HEK293 (cell line): ENCODE measurements at regions not wholly inside any gene's neighbourhood (a gene's known extent, or its start where the extent isn't known, plus 50 kb on each side); places are given as distances from the start of the nearest gene placed in this dataset.

Experiments
- CTCF ChIA-PET: fragments of 350-600 bp; formaldehyde crosslinking; extraction: SDS; loops from one replicate; lab custom pipeline; 2021; ENCODE audit warnings: antibody characterized with exemption; lab: Yijun Ruan, JAX
- POLR2A ChIA-PET: fragments of 300-600 bp; formaldehyde crosslinking; extraction: SDS; loops from one replicate; lab custom pipeline; 2020; ENCODE audit warnings: antibody characterized with exemption, inconsistent platforms; lab: Yijun Ruan, JAX
- H3K27ac ChIP-seq: fragments of 200-500 bp; sonication (Bioruptor generic); 2 replicates; pipeline ENCODE4 v1.5.1; 2014; ENCODE audit warnings: low read depth, low read length, control low read depth, inconsistent platforms; ENCODE audit errors: extremely low read depth
- H3K36me3 ChIP-seq, 2 experiments: fragments of 200-500 bp in 1 of 2; sonication (Bioruptor generic) in 1 of 2; 1 replicate in 1 of 2; 2 replicates in 1 of 2; pipeline ENCODE4 v1.5.1; 2014 to 2017; ENCODE audit warnings: inconsistent platforms in 2 of 2, low read length in 2 of 2; ENCODE audit not compliant: control insufficient read depth in 2 of 2, insufficient read depth in 1 of 2
- H3K4me1 ChIP-seq: fragments of 200-500 bp; sonication (Bioruptor generic); 2 replicates; pipeline ENCODE4 v1.5.1; 2014; ENCODE audit warnings: mild to moderate bottlenecking, low read length, inconsistent platforms; ENCODE audit not compliant: control insufficient read depth, insufficient read depth
- H3K4me3 ChIP-seq: 2 replicates; pipeline ENCODE4 v1.5.1; 2011; ENCODE audit warnings: low read depth, mild to moderate bottlenecking, control low read depth, low read length, moderate library complexity
- H3K9me3 ChIP-seq: fragments of 200-500 bp; sonication (Bioruptor generic); 2 replicates; pipeline ENCODE4 v1.5.1; 2014; ENCODE audit warnings: low read depth, low read length, inconsistent platforms; ENCODE audit not compliant: control insufficient read depth, insufficient read depth
- BCL11B ChIP-seq: fragments of 450-650 bp; formaldehyde crosslinking; IDR thresholded peaks from 2 replicates; pipeline ENCODE4 v1.5.1; 2016; ENCODE audit warnings: low read depth, missing biosample characterization, missing genetic modification characterization
- EGR2 ChIP-seq: fragments of 450-650 bp; formaldehyde crosslinking; IDR thresholded peaks from 2 replicates; pipeline ENCODE4 v1.5.1; 2016; ENCODE audit warnings: low read depth, missing biosample characterization, missing genetic modification characterization
- ZBTB8A ChIP-seq: fragments of 450-650 bp; formaldehyde crosslinking; IDR thresholded peaks from 2 replicates; pipeline ENCODE4 v1.5.1; 2016; ENCODE audit warnings: missing biosample characterization, missing genetic modification characterization
- ZNF10 ChIP-seq: fragments of 450-650 bp; formaldehyde crosslinking; IDR thresholded peaks from 2 replicates; pipeline ENCODE4 v1.5.1; 2017; ENCODE audit warnings: missing biosample characterization, missing genetic modification characterization
- ZNF112 ChIP-seq: fragments of 450-650 bp; formaldehyde crosslinking; IDR thresholded peaks from 2 replicates; pipeline ENCODE4 v1.5.0; 2017; ENCODE audit warnings: missing biosample characterization, missing genetic modification characterization
- ZNF416 ChIP-seq: fragments of 450-650 bp; formaldehyde crosslinking; IDR thresholded peaks from 2 replicates; pipeline ENCODE4 v1.5.1; 2016; ENCODE audit warnings: missing biosample characterization, missing genetic modification characterization
- ZNF433 ChIP-seq: fragments of 450-650 bp; formaldehyde crosslinking; IDR thresholded peaks from 2 replicates; pipeline ENCODE4 v1.5.1; 2016; ENCODE audit warnings: missing biosample characterization, missing genetic modification characterization, low read depth
- ZNF48 ChIP-seq: fragments of 450-650 bp; formaldehyde crosslinking; IDR thresholded peaks from 2 replicates; pipeline ENCODE4 v1.5.1; 2016; ENCODE audit warnings: missing biosample characterization, missing genetic modification characterization
- ZNF555 ChIP-seq: fragments of 450-650 bp; formaldehyde crosslinking; conservative IDR thresholded peaks from 2 replicates; pipeline ENCODE4 v1.5.1; 2017; ENCODE audit warnings: missing biosample characterization, mild to moderate bottlenecking, missing genetic modification characterization, inconsistent platforms
- ZNF585B ChIP-seq: fragments of 450-650 bp; formaldehyde crosslinking; IDR thresholded peaks from 2 replicates; pipeline ENCODE4 v1.5.1; 2016; ENCODE audit warnings: missing biosample characterization, missing genetic modification characterization
- ZNF596 ChIP-seq: fragments of 450-650 bp; IDR thresholded peaks from 2 replicates; pipeline ENCODE4 v1.5.0; 2018; ENCODE audit warnings: missing biosample characterization, mild to moderate bottlenecking, missing genetic modification characterization, moderate library complexity
- ZNF654 ChIP-seq: fragments of 450-650 bp; formaldehyde crosslinking; IDR thresholded peaks from 2 replicates; pipeline ENCODE4 v1.5.1; 2016; ENCODE audit warnings: low read depth, missing biosample characterization, missing genetic modification characterization
- ZNF837 ChIP-seq: fragments of 450-650 bp; formaldehyde crosslinking; IDR thresholded peaks from 2 replicates; pipeline ENCODE4 v1.5.1; 2016; ENCODE audit warnings: missing biosample characterization, missing genetic modification characterization
- ZNF843 ChIP-seq: fragments of 450-650 bp; formaldehyde crosslinking; IDR thresholded peaks from 2 replicates; pipeline ENCODE4 v1.5.1; 2016; ENCODE audit warnings: missing biosample characterization, missing genetic modification characterization
- ZSCAN23 ChIP-seq: fragments of 450-650 bp; formaldehyde crosslinking; IDR thresholded peaks from 2 replicates; pipeline ENCODE4 v1.5.1; 2016; ENCODE audit warnings: missing biosample characterization, missing genetic modification characterization
- TF ChIP-seq, protein P1 (sequence below): fragments of 450-650 bp; formaldehyde crosslinking; IDR thresholded peaks from 2 replicates; pipeline ENCODE4 v1.5.1; 2016; ENCODE audit warnings: missing biosample characterization, missing genetic modification characterization
- TF ChIP-seq, protein P2 (sequence below): fragments of 450-650 bp; formaldehyde crosslinking; IDR thresholded peaks from 2 replicates; pipeline ENCODE4 v1.5.1; 2016; ENCODE audit warnings: missing biosample characterization, missing genetic modification characterization
- TF ChIP-seq, protein P3 (sequence below): fragments of 450-650 bp; formaldehyde crosslinking; IDR thresholded peaks from 2 replicates; pipeline ENCODE4 v1.5.1; 2016; ENCODE audit warnings: missing biosample characterization, missing genetic modification characterization
- TF ChIP-seq, protein P4 (sequence below): fragments of 450-650 bp; formaldehyde crosslinking; IDR thresholded peaks from 2 replicates; pipeline ENCODE4 v1.5.1; 2017; ENCODE audit warnings: missing biosample characterization, missing genetic modification characterization

DNA sequence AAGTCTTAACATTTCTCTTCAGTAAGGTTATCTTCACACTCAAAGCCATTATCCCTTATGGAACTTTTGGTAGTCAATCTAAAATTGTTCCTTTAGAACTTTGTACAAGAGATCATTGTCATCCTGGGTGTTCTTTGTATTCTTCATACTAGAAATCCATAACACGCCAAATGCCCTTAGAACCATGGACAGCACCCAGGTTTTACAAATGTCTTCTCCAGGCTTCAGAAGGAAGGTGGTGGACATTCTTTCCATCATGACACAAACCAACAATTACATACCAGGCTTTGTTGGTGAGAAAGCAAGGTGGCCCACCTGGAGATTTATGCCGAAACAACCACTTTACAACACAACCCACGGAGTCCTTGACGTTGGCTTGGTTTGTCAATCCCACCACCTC, 365.6 kb upstream of the TBX3 start:
- no peak overlapping the region for H3K4me3 ChIP-seq
- TF ChIP-seq, protein P1, sequence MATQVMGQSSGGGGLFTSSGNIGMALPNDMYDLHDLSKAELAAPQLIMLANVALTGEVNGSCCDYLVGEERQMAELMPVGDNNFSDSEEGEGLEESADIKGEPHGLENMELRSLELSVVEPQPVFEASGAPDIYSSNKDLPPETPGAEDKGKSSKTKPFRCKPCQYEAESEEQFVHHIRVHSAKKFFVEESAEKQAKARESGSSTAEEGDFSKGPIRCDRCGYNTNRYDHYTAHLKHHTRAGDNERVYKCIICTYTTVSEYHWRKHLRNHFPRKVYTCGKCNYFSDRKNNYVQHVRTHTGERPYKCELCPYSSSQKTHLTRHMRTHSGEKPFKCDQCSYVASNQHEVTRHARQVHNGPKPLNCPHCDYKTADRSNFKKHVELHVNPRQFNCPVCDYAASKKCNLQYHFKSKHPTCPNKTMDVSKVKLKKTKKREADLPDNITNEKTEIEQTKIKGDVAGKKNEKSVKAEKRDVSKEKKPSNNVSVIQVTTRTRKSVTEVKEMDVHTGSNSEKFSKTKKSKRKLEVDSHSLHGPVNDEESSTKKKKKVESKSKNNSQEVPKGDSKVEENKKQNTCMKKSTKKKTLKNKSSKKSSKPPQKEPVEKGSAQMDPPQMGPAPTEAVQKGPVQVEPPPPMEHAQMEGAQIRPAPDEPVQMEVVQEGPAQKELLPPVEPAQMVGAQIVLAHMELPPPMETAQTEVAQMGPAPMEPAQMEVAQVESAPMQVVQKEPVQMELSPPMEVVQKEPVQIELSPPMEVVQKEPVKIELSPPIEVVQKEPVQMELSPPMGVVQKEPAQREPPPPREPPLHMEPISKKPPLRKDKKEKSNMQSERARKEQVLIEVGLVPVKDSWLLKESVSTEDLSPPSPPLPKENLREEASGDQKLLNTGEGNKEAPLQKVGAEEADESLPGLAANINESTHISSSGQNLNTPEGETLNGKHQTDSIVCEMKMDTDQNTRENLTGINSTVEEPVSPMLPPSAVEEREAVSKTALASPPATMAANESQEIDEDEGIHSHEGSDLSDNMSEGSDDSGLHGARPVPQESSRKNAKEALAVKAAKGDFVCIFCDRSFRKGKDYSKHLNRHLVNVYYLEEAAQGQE (tag by site-specific recombination), result peak; percentile 93
- TF ChIP-seq ZNF416 (tag by site-specific recombination), result no peak
- ChIA-PET POLR2A (no interaction called here), CTCF (interaction anchor here (0.6 kb wide), 1 partner anchor 408 kb away, joined by 3 read pairs; no protein-coding TSS in a partner anchor)
- H3K4me1 ChIP-seq, result no peaks in the 10 kb centered on the region
- no peaks in the 10 kb centered on the region for H3K36me3 ChIP-seq
- H3K9me3 ChIP-seq, result no peaks in the 10 kb centered on the region
- no peak overlapping the region for H3K27ac ChIP-seq

DNA sequence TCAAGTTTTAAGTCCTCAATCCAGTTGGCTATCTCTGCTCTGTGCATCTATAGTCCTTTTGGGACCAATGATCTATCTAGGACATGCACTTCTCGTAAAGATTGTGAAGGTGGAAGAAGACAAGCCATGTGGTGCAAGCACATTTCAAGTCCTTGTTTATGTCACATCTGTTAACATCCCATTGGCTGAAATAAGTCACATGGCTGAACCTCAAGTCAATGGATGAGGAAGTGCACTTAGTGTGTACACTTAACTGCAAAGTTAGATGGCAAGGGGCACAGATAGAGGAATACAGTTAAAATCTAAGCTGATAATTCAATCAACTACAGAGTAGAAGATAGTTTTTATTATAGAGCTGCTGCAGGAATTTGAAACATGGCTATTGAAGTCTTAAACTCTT, 362.8 kb upstream of the TBX3 start:
- Histone ChIP-seq H3K4me3 (no peak overlapping the region), H3K27ac (no peak overlapping the region), H3K9me3 (no peaks in the 10 kb centered on the region), H3K4me1 (no peaks in the 10 kb centered on the region), H3K36me3 (no peaks in the 10 kb centered on the region)
- ChIA-PET CTCF (no interaction called here), POLR2A (no interaction called here)
- TF ChIP-seq ZNF654 (tag by site-specific recombination), result no peak
- TF ChIP-seq ZNF596, result no peak
- TF ChIP-seq, protein P2, sequence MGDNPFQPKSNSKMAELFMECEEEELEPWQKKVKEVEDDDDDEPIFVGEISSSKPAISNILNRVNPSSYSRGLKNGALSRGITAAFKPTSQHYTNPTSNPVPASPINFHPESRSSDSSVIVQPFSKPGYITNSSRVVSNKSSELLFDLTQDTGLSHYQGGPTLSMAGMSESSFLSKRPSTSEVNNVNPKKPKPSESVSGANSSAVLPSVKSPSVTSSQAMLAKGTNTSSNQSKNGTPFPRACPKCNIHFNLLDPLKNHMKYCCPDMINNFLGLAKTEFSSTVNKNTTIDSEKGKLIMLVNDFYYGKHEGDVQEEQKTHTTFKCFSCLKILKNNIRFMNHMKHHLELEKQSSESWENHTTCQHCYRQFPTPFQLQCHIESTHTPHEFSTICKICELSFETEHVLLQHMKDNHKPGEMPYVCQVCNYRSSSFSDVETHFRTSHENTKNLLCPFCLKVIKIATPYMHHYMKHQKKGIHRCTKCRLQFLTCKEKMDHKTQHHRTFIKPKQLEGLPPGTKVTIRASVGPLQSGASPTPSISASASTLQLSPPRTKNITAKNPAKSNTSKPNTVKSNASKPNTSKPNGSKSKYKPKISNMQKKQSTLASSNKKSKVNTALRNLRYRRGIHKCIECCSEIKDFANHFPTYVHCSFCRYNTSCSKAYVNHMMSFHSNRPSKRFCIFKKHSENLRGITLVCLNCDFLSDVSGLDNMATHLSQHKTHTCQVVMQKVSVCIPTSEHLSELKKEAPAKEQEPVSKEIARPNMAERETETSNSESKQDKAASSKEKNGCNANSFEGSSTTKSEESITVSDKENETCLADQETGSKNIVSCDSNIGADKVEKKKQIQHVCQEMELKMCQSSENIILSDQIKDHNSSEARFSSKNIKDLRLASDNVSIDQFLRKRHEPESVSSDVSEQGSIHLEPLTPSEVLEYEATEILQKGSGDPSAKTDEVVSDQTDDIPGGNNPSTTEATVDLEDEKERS (tag by site-specific recombination), result no peak
- TF ChIP-seq ZSCAN23, result no peak
- TF ChIP-seq ZNF585B (tag by site-specific recombination), result no peak
- TF ChIP-seq ZNF10 (tag by site-specific recombination), result no peak
- no peak for TF ChIP-seq ZNF112 (tag by site-specific recombination)
- no peak for TF ChIP-seq ZNF555 (tag by site-specific recombination)
- TF ChIP-seq ZNF843, result no peak
- TF ChIP-seq, protein P3, sequence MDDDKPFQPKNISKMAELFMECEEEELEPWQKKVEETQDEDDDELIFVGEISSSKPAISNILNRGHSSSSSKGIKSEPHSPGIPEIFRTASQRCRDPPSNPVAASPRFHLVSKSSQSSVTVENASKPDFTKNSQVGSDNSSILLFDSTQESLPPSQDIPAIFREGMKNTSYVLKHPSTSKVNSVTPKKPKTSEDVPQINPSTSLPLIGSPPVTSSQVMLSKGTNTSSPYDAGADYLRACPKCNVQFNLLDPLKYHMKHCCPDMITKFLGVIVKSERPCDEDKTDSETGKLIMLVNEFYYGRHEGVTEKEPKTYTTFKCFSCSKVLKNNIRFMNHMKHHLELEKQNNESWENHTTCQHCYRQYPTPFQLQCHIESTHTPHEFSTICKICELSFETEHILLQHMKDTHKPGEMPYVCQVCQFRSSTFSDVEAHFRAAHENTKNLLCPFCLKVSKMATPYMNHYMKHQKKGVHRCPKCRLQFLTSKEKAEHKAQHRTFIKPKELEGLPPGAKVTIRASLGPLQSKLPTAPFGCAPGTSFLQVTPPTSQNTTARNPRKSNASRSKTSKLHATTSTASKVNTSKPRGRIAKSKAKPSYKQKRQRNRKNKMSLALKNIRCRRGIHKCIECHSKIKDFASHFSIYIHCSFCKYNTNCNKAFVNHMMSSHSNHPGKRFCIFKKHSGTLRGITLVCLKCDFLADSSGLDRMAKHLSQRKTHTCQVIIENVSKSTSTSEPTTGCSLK (tag by site-specific recombination), result no peak
- no peak for TF ChIP-seq ZBTB8A (tag by site-specific recombination)
- TF ChIP-seq BCL11B (tag by site-specific recombination), result no peak

DNA sequence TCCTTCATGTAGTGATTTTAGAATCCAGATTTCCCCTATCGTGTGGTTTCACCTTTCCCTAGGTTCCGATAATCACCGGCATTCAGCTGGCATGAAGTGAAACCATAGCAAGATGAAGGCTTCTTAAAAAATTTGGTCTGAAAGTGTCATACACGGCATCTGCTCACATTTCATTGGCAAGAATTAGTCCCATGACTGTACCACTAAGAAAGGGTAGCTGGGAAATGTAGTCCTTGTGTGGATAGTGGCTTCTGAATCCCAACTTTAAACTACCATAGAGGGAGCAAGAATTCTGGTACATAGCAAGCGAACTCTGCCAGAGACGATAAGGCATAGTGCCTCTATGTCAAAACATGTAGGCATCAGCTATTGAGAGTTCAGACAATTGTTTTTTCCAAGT, 360.1 kb upstream of the TBX3 start:
- H3K36me3 ChIP-seq, result no peaks in the 10 kb centered on the region
- CTCF ChIA-PET, result interaction anchor here (0.7 kb wide), 1 partner anchor 21 kb away, joined by 3 read pairs; no protein-coding TSS in a partner anchor
- H3K4me1 ChIP-seq, result no peaks in the 10 kb centered on the region
- POLR2A ChIA-PET, result no interaction called here
- H3K9me3 ChIP-seq, result no peaks in the 10 kb centered on the region
- no peak overlapping the region for H3K4me3 ChIP-seq
- H3K27ac ChIP-seq, result no peak overlapping the region
- TF ChIP-seq, protein P4, sequence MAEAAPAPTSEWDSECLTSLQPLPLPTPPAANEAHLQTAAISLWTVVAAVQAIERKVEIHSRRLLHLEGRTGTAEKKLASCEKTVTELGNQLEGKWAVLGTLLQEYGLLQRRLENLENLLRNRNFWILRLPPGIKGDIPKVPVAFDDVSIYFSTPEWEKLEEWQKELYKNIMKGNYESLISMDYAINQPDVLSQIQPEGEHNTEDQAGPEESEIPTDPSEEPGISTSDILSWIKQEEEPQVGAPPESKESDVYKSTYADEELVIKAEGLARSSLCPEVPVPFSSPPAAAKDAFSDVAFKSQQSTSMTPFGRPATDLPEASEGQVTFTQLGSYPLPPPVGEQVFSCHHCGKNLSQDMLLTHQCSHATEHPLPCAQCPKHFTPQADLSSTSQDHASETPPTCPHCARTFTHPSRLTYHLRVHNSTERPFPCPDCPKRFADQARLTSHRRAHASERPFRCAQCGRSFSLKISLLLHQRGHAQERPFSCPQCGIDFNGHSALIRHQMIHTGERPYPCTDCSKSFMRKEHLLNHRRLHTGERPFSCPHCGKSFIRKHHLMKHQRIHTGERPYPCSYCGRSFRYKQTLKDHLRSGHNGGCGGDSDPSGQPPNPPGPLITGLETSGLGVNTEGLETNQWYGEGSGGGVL (tag by site-specific recombination), result no peak
- TF ChIP-seq ZNF48 (tag by site-specific recombination) (no peak), ZNF837 (tag by site-specific recombination) (no peak), EGR2 (tag by site-specific recombination) (no peak), ZNF433 (tag by site-specific recombination) (no peak)
